ENCODE measurements at regions not wholly inside any gene's neighbourhood (a gene's known extent, or its start where the extent isn't known, plus 50 kb on each side); places are given as distances from the start of the nearest gene placed in this dataset.
A peak's percentile ranks its signal among the peaks of the same experiment; 100 is the strongest.

- BruUV-seq (replicated peaks): no TSS peak
- Histone ChIP-seq H3K9me3 (ENCODE audit: low read depth, low read length, poor library complexity, severe bottlenecking) (no peaks in the 10 kb centered on the region), H3K27me3 (replicated peaks; ENCODE audit: insufficient read depth, low read depth, low read length, poor library complexity) (no peaks in the 10 kb centered on the region), H3K36me3 (ENCODE audit: insufficient read depth, low read length, poor library complexity, severe bottlenecking) (no peaks in the 10 kb centered on the region), H3K27ac (ENCODE audit: low read depth, low read length, poor library complexity, severe bottlenecking) (no peak overlapping the region), H3K4me3 (ENCODE audit: low read depth, low read length, poor library complexity, severe bottlenecking) (no peak overlapping the region), H3K4me1 (ENCODE audit: insufficient read depth, low read length, poor library complexity, severe bottlenecking) (no peaks in the 10 kb centered on the region)
- TF ChIP-seq CTCF (conservative IDR thresholded peaks at IDR 0.05; ENCODE audit: low read depth, low read length) (no peak), EZH2 (IDR thresholded peaks at IDR 0.05; ENCODE audit: borderline replicate concordance, low read depth, low read length, poor library complexity, severe bottlenecking) (no peak)
- CTCF ChIA-PET: no interaction called here
- POLR2A ChIA-PET (ENCODE audit: low non-redundant PET): no interaction called here
- no peak for DNase-seq (ENCODE audit: low spot score)
- intact Hi-C loops (cut with micrococcal nuclease; ENCODE audit: unreplicated experiment): no loop called here
Observed at GRCh38 chr4:67151376-67152343, 393.6 kb downstream of the CENPC start.

- BruUV-seq (replicated peaks): no TSS peak
- CTCF ChIA-PET: no interaction called here
- Histone ChIP-seq H3K9me3 (ENCODE audit: low read depth, low read length, poor library complexity, severe bottlenecking) (no peaks in the 10 kb centered on the region), H3K36me3 (ENCODE audit: insufficient read depth, low read length, poor library complexity, severe bottlenecking) (no peaks in the 10 kb centered on the region), H3K4me3 (ENCODE audit: low read depth, low read length, poor library complexity, severe bottlenecking) (no peak overlapping the region), H3K27ac (ENCODE audit: low read depth, low read length, poor library complexity, severe bottlenecking) (no peak overlapping the region), H3K4me1 (ENCODE audit: insufficient read depth, low read length, poor library complexity, severe bottlenecking) (no peaks in the 10 kb centered on the region), H3K27me3 (replicated peaks; ENCODE audit: insufficient read depth, low read depth, low read length, poor library complexity) (no peaks in the 10 kb centered on the region)
- no peak for TF ChIP-seq EZH2 (IDR thresholded peaks at IDR 0.05; ENCODE audit: borderline replicate concordance, low read depth, low read length, poor library complexity, severe bottlenecking)
- TF ChIP-seq CTCF (conservative IDR thresholded peaks at IDR 0.05; ENCODE audit: low read depth, low read length): no peak
- POLR2A ChIA-PET (ENCODE audit: low non-redundant PET): no interaction called here
- intact Hi-C loops (cut with micrococcal nuclease; ENCODE audit: unreplicated experiment): no loop called here
- no peak for DNase-seq (ENCODE audit: low spot score)
Observed at GRCh38 chr4:67141586-67141985, 403.7 kb downstream of the CENPC start.

- H3K36me3 ChIP-seq (ENCODE audit: insufficient read depth, low read length, poor library complexity, severe bottlenecking): no peaks in the 10 kb centered on the region
- intact Hi-C loops (cut with micrococcal nuclease; ENCODE audit: unreplicated experiment): no loop called here
- no peaks in the 10 kb centered on the region for H3K9me3 ChIP-seq (ENCODE audit: low read depth, low read length, poor library complexity, severe bottlenecking)
- BruUV-seq (replicated peaks): no TSS peak
- TF ChIP-seq CTCF (conservative IDR thresholded peaks at IDR 0.05; ENCODE audit: low read depth, low read length) (no peak), EZH2 (IDR thresholded peaks at IDR 0.05; ENCODE audit: borderline replicate concordance, low read depth, low read length, poor library complexity, severe bottlenecking) (no peak)
- ChIA-PET CTCF (no interaction called here), POLR2A (ENCODE audit: low non-redundant PET) (no interaction called here)
- H3K4me3 ChIP-seq (ENCODE audit: low read depth, low read length, poor library complexity, severe bottlenecking): no peak overlapping the region
- no peak overlapping the region for H3K27ac ChIP-seq (ENCODE audit: low read depth, low read length, poor library complexity, severe bottlenecking)
- no peaks in the 10 kb centered on the region for H3K4me1 ChIP-seq (ENCODE audit: insufficient read depth, low read length, poor library complexity, severe bottlenecking)
- peak; percentile 11 for DNase-seq (ENCODE audit: low spot score)
- H3K27me3 ChIP-seq (replicated peaks; ENCODE audit: insufficient read depth, low read depth, low read length, poor library complexity): no peaks in the 10 kb centered on the region
Observed at GRCh38 chr4:67134616-67135015, 410.7 kb downstream of the CENPC start.
